ENCODE measurements at regions not wholly inside any gene's neighbourhood (a gene's known extent, or its start where the extent isn't known, plus 50 kb on each side); places are given as distances from the start of the nearest gene placed in this dataset.

GRCh38 chr5:89275066-89275855 is 392.3 kb upstream of the MEF2C start:
- no peak for DNase-seq

GRCh38 chr5:89273289-89273688 is 390.3 kb upstream of the MEF2C start:
- no peak for DNase-seq

GRCh38 chr5:89270901-89271300 is 387.9 kb upstream of the MEF2C start:
- DNase-seq = no peak

- DNase-seq = no peak
Observed at GRCh38 chr5:89269721-89270120, 386.7 kb upstream of the MEF2C start.

- DNase-seq = no peak
Observed at GRCh38 chr5:89268460-89268859, 385.5 kb upstream of the MEF2C start.

GRCh38 chr5:89267788-89268187 is 384.8 kb upstream of the MEF2C start:
- no peak for DNase-seq

- no peak for DNase-seq
Observed at GRCh38 chr5:89265511-89266179, 382.7 kb upstream of the MEF2C start.

- DNase-seq = no peak
Observed at GRCh38 chr5:89263846-89264245, 380.9 kb upstream of the MEF2C start.

GRCh38 chr5:89262030-89262429 is 379.0 kb upstream of the MEF2C start:
- DNase-seq = no peak

GRCh38 chr5:89260254-89260653 is 377.3 kb upstream of the MEF2C start:
- DNase-seq = no peak

GRCh38 chr5:89255845-89256463 is 373.0 kb upstream of the MEF2C start:
- DNase-seq = no peak

GRCh38 chr5:89253666-89254352 is 370.8 kb upstream of the MEF2C start:
- DNase-seq = no peak

- no peak for DNase-seq
Observed at GRCh38 chr5:89246864-89247263, 363.9 kb upstream of the MEF2C start.

- DNase-seq = no peak
Observed at GRCh38 chr5:89246252-89246651, 363.3 kb upstream of the MEF2C start.

GRCh38 chr5:89243611-89244010 is 360.6 kb upstream of the MEF2C start:
- DNase-seq = no peak

GRCh38 chr5:89241186-89241585 is 358.2 kb upstream of the MEF2C start:
- DNase-seq = no peak

GRCh38 chr5:89236900-89237299 is 353.9 kb upstream of the MEF2C start:
- DNase-seq = no peak

GRCh38 chr5:89233462-89233861 is 350.5 kb upstream of the MEF2C start:
- DNase-seq = no peak

- no peak for DNase-seq
Observed at GRCh38 chr5:89232139-89232603, 349.2 kb upstream of the MEF2C start.

- DNase-seq = no peak
Observed at GRCh38 chr5:89230178-89230577, 347.2 kb upstream of the MEF2C start.

- no peak for DNase-seq
Observed at GRCh38 chr5:89229331-89230070, 346.5 kb upstream of the MEF2C start.

- no peak for DNase-seq
Observed at GRCh38 chr5:89228355-89228754, 345.4 kb upstream of the MEF2C start.

Data from right lung (tissue), 2 donors.